GM23338 (cell line): ENCODE measurements at regions not wholly inside any gene's neighbourhood (a gene's known extent, or its start where the extent isn't known, plus 50 kb on each side); places are given as distances from the start of the nearest gene placed in this dataset.

Experiments
- ATAC-seq: fragments of 200-7000 bp; cut with Tn5 transposase; 3 replicates; pipeline ENCODE4 v1.9.1; 2020
- DNase-seq: peaks from one replicate; pipeline ENCODE4 v3.0.0-alpha.2; 2015; ENCODE audit warnings: low spot score
- H2AFZ ChIP-seq: fragments of 200-600 bp; sonication (generic); 2 replicates; pipeline ENCODE4 v1.8.0; 2016; ENCODE audit warnings: antibody characterized with exemption, mild to moderate bottlenecking, moderate library complexity
- H3F3A ChIP-seq: fragments of 200-600 bp; sonication (generic); replicated peaks from 2 replicates; pipeline ENCODE4 v1.8.0; 2017; ENCODE audit warnings: antibody characterized with exemption, mixed run types, low read depth
- H3K27ac ChIP-seq: fragments of 200-600 bp; sonication (generic); 2 replicates; pipeline ENCODE4 v1.6.1; 2016; ENCODE audit warnings: low read depth
- H3K27me3 ChIP-seq: fragments of 200-600 bp; sonication (generic); 2 replicates; pipeline ENCODE4 v1.8.0; 2016; ENCODE audit warnings: mild to moderate bottlenecking, mixed run types, moderate library complexity; ENCODE audit not compliant: insufficient read depth
- H3K36me3 ChIP-seq: fragments of 200-600 bp; sonication (generic); 2 replicates; pipeline ENCODE4 v1.8.0; 2016; ENCODE audit warnings: mild to moderate bottlenecking; ENCODE audit not compliant: insufficient read depth
- H3K4me1 ChIP-seq: fragments of 200-600 bp; sonication (generic); 2 replicates; pipeline ENCODE4 v1.8.0; 2016; ENCODE audit warnings: mild to moderate bottlenecking, moderate library complexity; ENCODE audit not compliant: insufficient read depth
- H3K4me2 ChIP-seq: fragments of 200-600 bp; sonication (generic); 2 replicates; pipeline ENCODE4 v1.7.1; 2017; ENCODE audit warnings: mixed run types
- H3K4me3 ChIP-seq: fragments of 200-600 bp; sonication (generic); 2 replicates; pipeline ENCODE4 v1.6.1; 2016; ENCODE audit warnings: mixed run types
- H3K79me2 ChIP-seq: fragments of 200-600 bp; sonication (generic); replicated peaks from 2 replicates; pipeline ENCODE4 v1.8.0; 2017; ENCODE audit warnings: mild to moderate bottlenecking; ENCODE audit not compliant: insufficient read depth
- H3K9me2 ChIP-seq: fragments of 200-600 bp; sonication (generic); 2 replicates; pipeline ENCODE4 v1.8.0; 2017; ENCODE audit not compliant: insufficient read depth
- H4K20me1 ChIP-seq: fragments of 200-600 bp; sonication (generic); replicated peaks from 2 replicates; pipeline ENCODE4 v1.8.0; 2017; ENCODE audit warnings: mild to moderate bottlenecking; ENCODE audit not compliant: insufficient read depth
- H3K27ac Mint-ChIP-seq: 2 replicates; pipeline ENCODE4 v1.8.0; 2020; ENCODE audit warnings: inconsistent platforms, mild to moderate bottlenecking, moderate library complexity, mixed read lengths
- H3K27me3 Mint-ChIP-seq: 3 replicates; pipeline ENCODE4 v1.8.0; 2022; ENCODE audit warnings: low read depth, mild to moderate bottlenecking, moderate library complexity, mixed read lengths, inconsistent platforms; ENCODE audit not compliant: insufficient read depth, poor library complexity
- H3K36me3 Mint-ChIP-seq: 3 replicates; pipeline ENCODE4 v1.8.0; 2021; ENCODE audit warnings: low read depth, mild to moderate bottlenecking, inconsistent platforms, moderate library complexity, mixed read lengths
- H3K4me1 Mint-ChIP-seq: 3 replicates; pipeline ENCODE4 v1.8.0; 2020; ENCODE audit warnings: mild to moderate bottlenecking, inconsistent platforms, mixed read lengths
- H3K4me3 Mint-ChIP-seq: 3 replicates; pipeline ENCODE4 v1.8.0; 2021; ENCODE audit warnings: moderate library complexity, mild to moderate bottlenecking, inconsistent platforms, mixed read lengths
- H3K9me3 Mint-ChIP-seq: 3 replicates; pipeline ENCODE4 v1.8.0; 2020; ENCODE audit warnings: moderate library complexity, mild to moderate bottlenecking, inconsistent platforms, mixed read lengths
- CREB1 ChIP-seq: fragments of 250-450 bp; sonication (Bioruptor Pico); IDR thresholded peaks from 2 replicates; pipeline ENCODE4 v1.5.0; 2020; ENCODE audit warnings: low read depth, mild to moderate bottlenecking, moderate library complexity
- CTCF ChIP-seq, 2 experiments: fragments of 200-600 bp in 1 of 2; sonication (generic) in 1 of 2; conservative IDR thresholded peaks; 2 replicates each; pipeline versions ENCODE4 v1.5.1 to v1.6.1; 2016 to 2017; ENCODE audit warnings: antibody characterized with exemption in 2 of 2, low read depth in 2 of 2, mild to moderate bottlenecking in 2 of 2, moderate library complexity in 1 of 2
- ETS1 ChIP-seq: IDR thresholded peaks from 2 replicates; pipeline ENCODE4 v1.6.1; 2016; ENCODE audit warnings: antibody characterized with exemption
- EZH2 ChIP-seq: fragments of 200-600 bp; sonication (generic); IDR thresholded peaks from one replicate; pipeline ENCODE4 v1.8.0; 2017; ENCODE audit warnings: antibody characterized with exemption, mild to moderate bottlenecking, low read depth; ENCODE audit not compliant: unreplicated experiment
- EZH2phosphoT487 ChIP-seq: fragments of 200-600 bp; sonication (generic); IDR thresholded peaks from one replicate; pipeline ENCODE4 v1.8.1; 2018; ENCODE audit warnings: antibody characterized with exemption; ENCODE audit not compliant: unreplicated experiment
- NANOG ChIP-seq: IDR thresholded peaks from 2 replicates; pipeline ENCODE4 v1.6.1; 2016; ENCODE audit warnings: antibody characterized with exemption, borderline replicate concordance
- POLR2AphosphoS5 ChIP-seq: IDR thresholded peaks from 2 replicates; pipeline ENCODE4 v1.6.1; 2016; ENCODE audit warnings: antibody characterized with exemption, low read depth
- REST ChIP-seq: IDR thresholded peaks from one replicate; pipeline ENCODE4 v1.6.1; 2018; ENCODE audit warnings: antibody characterized with exemption; ENCODE audit not compliant: unreplicated experiment
- STAT1 ChIP-seq: IDR thresholded peaks from one replicate; pipeline ENCODE4 v1.6.1; 2016; ENCODE audit warnings: antibody characterized with exemption; ENCODE audit not compliant: unreplicated experiment
- ZNF114 ChIP-seq: fragments of 250-450 bp; sonication (Bioruptor Pico); IDR thresholded peaks from 2 replicates; pipeline ENCODE4 v1.5.0; 2020; ENCODE audit warnings: mild to moderate bottlenecking, moderate library complexity
- ZNF331 ChIP-seq: fragments of 250-450 bp; sonication (Bioruptor Pico); IDR thresholded peaks from 2 replicates; pipeline ENCODE4 v1.5.0; 2020; ENCODE audit warnings: low read depth, mild to moderate bottlenecking, moderate library complexity
- ZNF462 ChIP-seq: fragments of 250-450 bp; sonication (Bioruptor Pico); IDR thresholded peaks from 2 replicates; pipeline ENCODE4 v1.5.0; 2020; ENCODE audit warnings: mild to moderate bottlenecking, moderate library complexity

- H3K4me1 Mint-ChIP-seq: no peaks in the 10 kb centered on the region; the same call in 2 of the 3 replicates
- peaks cover 4% of the 10 kb centered on the region for H3K27me3 Mint-ChIP-seq
- no peaks in the 10 kb centered on the region for H4K20me1 ChIP-seq
- no peaks in the 10 kb centered on the region for H3K9me3 Mint-ChIP-seq
- H3K4me1 ChIP-seq: no peaks in the 10 kb centered on the region
- H3K4me3 Mint-ChIP-seq: no peak overlapping the region
- no peak overlapping the region for H3K4me2 ChIP-seq
- no peak overlapping the region for H3K27ac Mint-ChIP-seq
- no peak overlapping the region for H3K27ac ChIP-seq
- no peak for ATAC-seq
- no peaks in the 10 kb centered on the region for H3K27me3 ChIP-seq
- no peak for TF ChIP-seq REST
- no peak for TF ChIP-seq ETS1
- no peak for TF ChIP-seq EZH2
- no peak for TF ChIP-seq ZNF331 (CRISPR knock-in tag)
- no peak for TF ChIP-seq ZNF114 (CRISPR knock-in tag)
- TF ChIP-seq ZNF462: no peak
- TF ChIP-seq EZH2phosphoT487: no peak
- TF ChIP-seq STAT1: no peak
- TF ChIP-seq POLR2AphosphoS5: no peak
- TF ChIP-seq CTCF (conservative IDR thresholded peaks at IDR 0.05; ENCODE audit: low read depth in 2 of 2): no peak
- no peak for TF ChIP-seq CREB1
- TF ChIP-seq NANOG: no peak
- H3F3A ChIP-seq: no peaks in the 10 kb centered on the region
- H2AFZ ChIP-seq: no peak overlapping the region
- no peak overlapping the region for H3K4me3 ChIP-seq
- DNase-seq: no peak
- no peaks in the 10 kb centered on the region; the same call in 1 of the 2 replicates for H3K9me2 ChIP-seq
- H3K79me2 ChIP-seq: no peaks in the 10 kb centered on the region
- H3K36me3 Mint-ChIP-seq: no peaks in the 10 kb centered on the region
- H3K36me3 ChIP-seq: no peaks in the 10 kb centered on the region
These were observed 326.7 kb upstream of the ROPN1 start for GRCh38 chr3:124318656-124319055.
